ENCODE measurements at regions not wholly inside any gene's neighbourhood (a gene's known extent, or its start where the extent isn't known, plus 50 kb on each side); places are given as distances from the start of the nearest gene placed in this dataset.
"Not testable (repeated sequence)": the region's sequence is repeated elsewhere in the genome, so short reads cannot be mapped to it uniquely, and the experiment has no call there.

DNA sequence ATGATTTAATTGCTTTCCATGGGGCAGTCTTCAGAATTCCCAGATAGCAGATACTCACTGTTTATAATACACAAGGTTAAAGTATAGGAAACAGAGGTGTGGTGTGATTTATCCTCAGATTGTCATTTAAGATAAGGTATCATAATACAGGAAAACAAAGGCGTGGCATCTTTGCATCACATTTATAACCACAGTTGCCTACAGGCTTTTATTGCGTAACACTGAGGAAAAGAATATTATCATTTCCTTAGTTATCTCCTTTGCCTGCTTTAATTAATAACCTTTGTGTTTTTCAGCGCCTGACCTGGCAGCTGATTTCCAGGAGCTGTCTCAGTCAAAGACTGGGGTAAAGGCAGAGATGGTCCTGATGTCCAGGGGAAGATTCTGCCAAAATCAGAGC, 68.8 kb downstream of the SSX7 start:
- Histone ChIP-seq H3K36me3 (no peaks in the 10 kb centered on the region), H3K9ac (no peak overlapping the region), H3K4me1 (no peaks in the 10 kb centered on the region), H3K4me2 (no peak overlapping the region), H4K20me1 (no peaks in the 10 kb centered on the region; the same call in 1 of the 2 replicates), H3K27me3 (peaks cover 96% of the 10 kb centered on the region), H3K27ac (no peak overlapping the region), H3K9me3 (no peaks in the 10 kb centered on the region), H3K4me3 (no peak overlapping the region)
- TF ChIP-seq Cebpa-rat (IDR thresholded peaks at IDR 0.05): peak; percentile 70; the same call in 1 of the 2 replicates

GRCh38 chrX:52577464-52578173, 60.8 kb upstream of the XAGE1B start:
- Histone ChIP-seq H3K27ac (no peak overlapping the region), H3K9me3 (no peaks in the 10 kb centered on the region), H3K36me3 (no peaks in the 10 kb centered on the region), H3K4me2 (no peak overlapping the region), H3K27me3 (peaks cover 87% of the 10 kb centered on the region), H3K9ac (no peak overlapping the region), H3K4me3 (no peak overlapping the region), H3K4me1 (no peaks in the 10 kb centered on the region), H4K20me1 (no peaks in the 10 kb centered on the region; the same call in 1 of the 2 replicates)
- TF ChIP-seq Cebpa-rat (IDR thresholded peaks at IDR 0.05): no peak

DNA sequence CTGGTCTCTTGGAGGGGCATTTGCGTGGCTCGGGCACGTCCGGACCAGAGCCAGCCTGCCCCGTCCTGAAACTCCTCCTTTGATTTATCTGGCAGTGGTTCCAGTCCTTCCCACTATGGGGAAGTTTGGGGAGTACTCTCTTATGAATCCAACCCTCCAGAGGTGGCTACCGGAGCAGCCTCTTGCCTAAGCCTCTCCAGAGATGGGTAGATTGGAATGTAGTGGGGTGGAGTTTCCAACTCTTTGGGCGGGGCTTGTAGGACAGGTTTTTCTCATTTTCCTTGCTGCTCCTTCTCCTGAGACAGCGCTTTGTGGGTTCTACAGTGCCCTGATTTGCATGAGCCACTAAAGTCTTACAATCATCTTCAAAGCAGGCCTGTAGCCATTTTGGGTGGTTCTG, 60.1 kb upstream of the XAGE1B start:
- no peaks in the 10 kb centered on the region for H3K9me3 ChIP-seq
- H4K20me1 ChIP-seq: no peaks in the 10 kb centered on the region; the same call in 1 of the 2 replicates
- H3K4me2 ChIP-seq: no peak overlapping the region
- no peak overlapping the region for H3K9ac ChIP-seq
- no peaks in the 10 kb centered on the region for H3K4me1 ChIP-seq
- no peak overlapping the region for H3K27ac ChIP-seq
- no peak overlapping the region for H3K4me3 ChIP-seq
- H3K36me3 ChIP-seq: no peaks in the 10 kb centered on the region
- TF ChIP-seq Cebpa-rat (IDR thresholded peaks at IDR 0.05): no peak
- peaks cover 87% of the 10 kb centered on the region for H3K27me3 ChIP-seq

DNA sequence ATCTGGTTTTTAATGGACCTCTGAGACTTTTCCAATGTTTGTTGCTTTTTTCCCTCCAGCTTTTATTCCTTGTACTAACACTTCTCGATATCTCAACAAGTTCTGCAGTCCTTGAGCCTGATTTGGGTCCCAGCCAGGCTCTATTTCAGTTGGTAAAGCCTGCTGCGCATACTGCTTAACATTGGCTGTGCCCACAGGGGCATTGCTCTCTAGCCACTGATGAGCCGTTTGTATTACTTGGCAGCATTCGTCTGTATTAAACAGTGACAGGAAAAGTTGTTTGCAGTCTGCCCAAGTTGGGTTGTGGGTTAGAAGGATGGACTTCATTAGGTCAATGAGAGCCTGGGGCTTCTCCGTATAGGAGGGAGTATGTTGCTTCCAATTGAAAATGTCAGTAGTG, 59.6 kb upstream of the XAGE1B start:
- no peak overlapping the region for H3K4me3 ChIP-seq
- H3K9me3 ChIP-seq: no peaks in the 10 kb centered on the region
- peaks cover 85% of the 10 kb centered on the region for H3K27me3 ChIP-seq
- H3K9ac ChIP-seq: no peak overlapping the region
- no peak for TF ChIP-seq Cebpa-rat (IDR thresholded peaks at IDR 0.05)
- H3K4me2 ChIP-seq: no peak overlapping the region
- H4K20me1 ChIP-seq: no peaks in the 10 kb centered on the region; the same call in 1 of the 2 replicates
- no peak overlapping the region for H3K27ac ChIP-seq
- no peaks in the 10 kb centered on the region for H3K36me3 ChIP-seq
- no peaks in the 10 kb centered on the region for H3K4me1 ChIP-seq

DNA sequence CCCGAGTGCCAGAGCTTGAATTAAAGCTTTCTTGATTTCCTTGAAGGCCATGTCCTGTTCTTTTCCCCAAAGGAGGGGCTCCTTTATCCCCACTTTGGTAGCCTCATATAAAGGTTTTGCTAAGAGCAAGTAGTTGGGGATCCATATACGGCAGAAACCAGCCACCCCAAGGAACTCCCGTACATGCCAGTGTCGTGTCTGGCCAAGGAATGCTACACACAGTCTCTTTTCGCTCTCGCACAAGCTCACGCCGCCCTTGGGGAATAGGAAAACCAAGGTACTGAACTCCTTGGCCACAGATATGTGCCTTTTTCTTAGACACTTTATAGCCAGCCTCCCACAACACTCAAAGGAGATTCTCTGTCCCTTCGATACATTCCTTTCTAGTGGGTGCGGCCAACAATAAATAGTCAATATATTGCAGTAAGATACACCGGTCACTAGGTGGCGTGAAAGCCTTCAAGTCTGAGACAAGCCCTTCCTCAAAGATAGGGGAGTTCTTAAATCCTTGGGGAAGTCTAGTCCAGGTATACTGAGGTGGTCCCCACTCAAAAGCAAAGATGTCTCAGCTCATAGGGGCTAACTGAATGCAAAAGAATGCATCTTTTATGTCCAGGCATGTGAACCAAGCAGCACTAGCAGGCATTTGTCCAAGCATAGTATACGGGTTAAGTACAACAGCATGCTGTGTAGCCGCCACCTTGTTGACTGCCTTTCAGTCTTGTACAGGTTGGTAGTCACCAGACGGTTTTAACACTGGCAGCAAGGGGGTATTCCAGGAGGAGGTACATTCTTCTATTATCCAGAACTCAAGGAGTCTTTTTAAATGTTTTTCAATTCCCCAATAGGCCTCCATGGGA, 57.8 kb upstream of the XAGE1B start:
- no peak overlapping the region for H3K9ac ChIP-seq
- no peak for TF ChIP-seq Cebpa-rat (IDR thresholded peaks at IDR 0.05)
- no peaks in the 10 kb centered on the region for H3K9me3 ChIP-seq
- H3K27me3 ChIP-seq: peaks cover 91% of the 10 kb centered on the region
- no peaks in the 10 kb centered on the region for H3K36me3 ChIP-seq
- no peaks in the 10 kb centered on the region for H3K4me1 ChIP-seq
- no peak overlapping the region for H3K27ac ChIP-seq
- H3K4me3 ChIP-seq: no peak overlapping the region
- H3K4me2 ChIP-seq: no peak overlapping the region
- H4K20me1 ChIP-seq: no peaks in the 10 kb centered on the region; the same call in 1 of the 2 replicates

DNA sequence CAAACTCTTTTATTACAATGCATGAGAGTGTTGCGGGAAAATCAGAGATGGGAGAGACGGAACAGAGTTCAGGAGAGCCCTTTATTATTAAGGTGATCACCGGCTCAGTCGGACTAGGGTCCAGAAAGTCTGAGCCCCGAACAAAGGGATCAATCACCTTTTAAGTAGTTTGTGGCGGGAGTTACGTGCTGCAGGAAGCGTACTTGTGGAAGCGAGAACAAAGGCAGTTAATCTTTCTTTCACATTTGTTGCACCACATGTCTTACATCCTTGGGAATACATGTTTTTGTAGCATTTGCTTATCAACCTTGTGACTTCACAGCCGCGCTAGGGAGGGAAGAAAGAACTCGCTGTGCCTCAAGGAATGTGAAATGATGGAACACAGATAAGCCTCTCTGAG, 51.3 kb upstream of the XAGE1B start:
- H3K27me3 ChIP-seq: peaks cover 97% of the 10 kb centered on the region
- not testable (repeated sequence) for H3K27ac ChIP-seq, H3K4me1 ChIP-seq, H4K20me1 ChIP-seq, H3K4me3 ChIP-seq, H3K9ac ChIP-seq, H3K9me3 ChIP-seq, H3K36me3 ChIP-seq, H3K4me2 ChIP-seq

Measured in BLaER1 (cell line).